LoVo (cell line): ENCODE measurements at regions not wholly inside any gene's neighbourhood (a gene's known extent, or its start where the extent isn't known, plus 50 kb on each side); places are given as distances from the start of the nearest gene placed in this dataset.

ENCODE experiments used
- DNase-seq: peaks from one replicate; pipeline ENCODE4 v3.0.0-alpha.2; 2016; ENCODE audit warnings: low spot score

- DNase-seq, result no peak
Observed at GRCh38 chr16:62974424-62974823, 938.2 kb upstream of the CDH8 start.

- DNase-seq, result no peak
Observed at GRCh38 chr16:62970851-62971250, 934.6 kb upstream of the CDH8 start.

GRCh38 chr16:62969711-62970318 is 933.6 kb upstream of the CDH8 start:
- DNase-seq, result no peak

GRCh38 chr16:62967611-62968010 is 931.4 kb upstream of the CDH8 start:
- no peak for DNase-seq

- no peak for DNase-seq
Observed at GRCh38 chr16:62967163-62967562, 930.9 kb upstream of the CDH8 start.

- no peak for DNase-seq
Observed at GRCh38 chr16:62966626-62967025, 930.4 kb upstream of the CDH8 start.

- no peak for DNase-seq
Observed at GRCh38 chr16:62965831-62966230, 929.6 kb upstream of the CDH8 start.

GRCh38 chr16:62963846-62964245 is 927.6 kb upstream of the CDH8 start:
- no peak for DNase-seq

GRCh38 chr16:62955033-62955349 is 918.8 kb upstream of the CDH8 start:
- no peak for DNase-seq

GRCh38 chr16:62954144-62955032 is 918.1 kb upstream of the CDH8 start:
- no peak for DNase-seq

- no peak for DNase-seq
Observed at GRCh38 chr16:62950351-62950750, 914.1 kb upstream of the CDH8 start.

GRCh38 chr16:62940569-62940968 is 904.3 kb upstream of the CDH8 start:
- DNase-seq, result no peak

GRCh38 chr16:62939687-62940086 is 903.4 kb upstream of the CDH8 start:
- DNase-seq, result no peak

GRCh38 chr16:62933929-62934328 is 897.7 kb upstream of the CDH8 start:
- DNase-seq, result no peak

GRCh38 chr16:62929593-62929992 is 893.4 kb upstream of the CDH8 start:
- DNase-seq, result no peak

- no peak for DNase-seq
Observed at GRCh38 chr16:62927122-62927521, 890.9 kb upstream of the CDH8 start.

GRCh38 chr16:62926121-62926801 is 890.0 kb upstream of the CDH8 start:
- DNase-seq, result no peak

- no peak for DNase-seq
Observed at GRCh38 chr16:62921904-62922303, 885.7 kb upstream of the CDH8 start.

- DNase-seq, result no peak
Observed at GRCh38 chr16:62913924-62914323, 877.7 kb upstream of the CDH8 start.

- no peak for DNase-seq
Observed at GRCh38 chr16:62913333-62913732, 877.1 kb upstream of the CDH8 start.

GRCh38 chr16:62909597-62909996 is 873.4 kb upstream of the CDH8 start:
- DNase-seq, result no peak

- DNase-seq, result no peak
Observed at GRCh38 chr16:62907562-62907961, 871.3 kb upstream of the CDH8 start.

GRCh38 chr16:62903961-62904502 is 867.8 kb upstream of the CDH8 start:
- DNase-seq, result no peak
